Lower leg skin (tissue), 4 donors: ENCODE measurements at regions not wholly inside any gene's neighbourhood (a gene's known extent, or its start where the extent isn't known, plus 50 kb on each side); places are given as distances from the start of the nearest gene placed in this dataset.

Source experiments
- DNase-seq, 2 donors: peaks; one replicate each; pipeline ENCODE4 v3.0.0-alpha.2; 2019; ENCODE audit warnings: low spot score in 2 of 2
- H3K4me3 ChIP-seq: fragments of 200-600 bp; sonication (generic); 2 replicates; pipeline ENCODE4 v1.5.1; 2017; ENCODE audit warnings: mild to moderate bottlenecking, low read depth; ENCODE audit not compliant: poor library complexity, severe bottlenecking
- CTCF ChIP-seq, 3 donors: fragments of 450-650 bp; IDR thresholded peaks; one replicate each; pipeline ENCODE4 v1.5.1; 2016; ENCODE audit warnings: antibody characterized with exemption in 3 of 3, mild to moderate bottlenecking in 3 of 3, moderate library complexity in 2 of 3
- POLR2A ChIP-seq, 2 donors: fragments of 450-650 bp; IDR thresholded peaks; one replicate each; pipeline ENCODE4 v1.6.1; 2016 to 2017; ENCODE audit warnings: antibody characterized with exemption in 2 of 2, mild to moderate bottlenecking in 1 of 2, moderate library complexity in 1 of 2
- WGBS, 2 donors: methylation state at CpG; one replicate each; pipeline ENCODE4 v1.1.5; 2018; 5-methylcytosine and 5-hydroxymethylcytosine counted together
- intact Hi-C: fragments of 100-400 bp; cut with DNase I; formaldehyde crosslinking; loops from one replicate; pipeline ENCODE4 v1.15.0; 2023; ENCODE audit warnings: low total_unique reads

- no peak for DNase-seq
- TF ChIP-seq CTCF (IDR thresholded peaks at IDR 0.05) (no peak), POLR2A (IDR thresholded peaks at IDR 0.05) (no peak)
- WGBS, 2 donors, result 54 to 58% methylated on average over 4 of the region's 4 CpGs
- intact Hi-C loops, result no loop called here
- no peak overlapping the region for H3K4me3 ChIP-seq
Measured at GRCh38 chr20:48238326-48238725, 453.0 kb upstream of the SULF2 start.

- TF ChIP-seq CTCF (IDR thresholded peaks at IDR 0.05) (no peak), POLR2A (IDR thresholded peaks at IDR 0.05) (no peak)
- intact Hi-C loops, result no loop called here
- DNase-seq, result no peak
- H3K4me3 ChIP-seq, result no peak overlapping the region
- 43 to 51% methylated on average over 10 of the region's 10 CpGs for WGBS, 2 donors
Measured at GRCh38 chr20:48236000-48236970, 451.0 kb upstream of the SULF2 start.

DNA sequence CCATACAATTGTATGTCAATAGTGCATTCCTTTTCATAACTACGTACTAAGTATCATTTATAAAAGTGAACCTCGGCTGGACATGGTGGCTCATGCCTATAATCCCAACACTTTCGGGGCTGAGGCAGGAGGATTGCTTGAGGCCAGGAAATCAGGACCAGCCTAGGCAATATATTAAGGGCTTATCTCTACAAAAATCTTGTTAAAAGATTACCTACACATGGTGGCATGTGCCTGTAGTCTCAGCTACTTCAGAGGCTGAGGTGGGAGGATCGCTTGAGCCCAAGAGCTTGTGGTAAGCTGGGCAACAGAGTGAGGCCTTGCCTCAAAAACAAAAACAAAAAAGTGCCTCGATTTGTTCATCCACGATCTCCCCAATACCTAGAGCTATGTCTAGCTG is 449.7 kb upstream of the SULF2 start:
- H3K4me3 ChIP-seq, result no peak overlapping the region
- TF ChIP-seq POLR2A (IDR thresholded peaks at IDR 0.05), result no peak
- no peak for TF ChIP-seq CTCF (IDR thresholded peaks at IDR 0.05)
- intact Hi-C loops, result no loop called here
- no peak for DNase-seq
- 84 to 85% methylated on average over 6 of the region's 6 CpGs for WGBS, 2 donors

- DNase-seq, result no peak
Measured at GRCh38 chr20:48231253-48231930, 446.1 kb upstream of the SULF2 start.

DNA sequence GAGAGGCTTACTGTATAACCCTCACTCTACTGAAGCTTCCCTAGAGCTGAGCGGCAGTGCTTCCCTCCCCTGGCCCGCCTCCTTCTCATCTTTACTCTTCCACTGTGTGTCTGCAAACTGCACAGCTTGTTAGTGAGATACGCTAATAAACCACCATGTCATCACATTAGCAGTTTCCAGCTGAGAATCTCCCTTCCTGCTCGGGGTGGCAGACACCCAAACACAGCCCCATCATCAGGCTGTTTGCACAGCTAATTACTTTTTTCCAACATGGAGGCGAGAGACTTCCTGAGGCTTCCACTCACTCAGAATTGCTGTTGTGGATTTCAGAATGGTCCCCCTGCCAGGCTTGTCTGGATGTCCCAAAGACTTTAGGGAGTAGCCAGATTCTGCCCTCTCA is 444.9 kb upstream of the SULF2 start:
- no peak overlapping the region for H3K4me3 ChIP-seq
- no peak for DNase-seq
- no peak for TF ChIP-seq CTCF (IDR thresholded peaks at IDR 0.05)
- TF ChIP-seq POLR2A (IDR thresholded peaks at IDR 0.05), result no peak
- intact Hi-C loops, result no loop called here
- 64 to 67% methylated on average over 5 of the region's 5 CpGs for WGBS, 2 donors

More at GRCh38 chr20:48231253-48231930, 446.1 kb upstream of the SULF2 start:
- TF ChIP-seq CTCF (IDR thresholded peaks at IDR 0.05) (no peak), POLR2A (IDR thresholded peaks at IDR 0.05) (no peak)
- intact Hi-C loops, result no loop called here
- no peak overlapping the region for H3K4me3 ChIP-seq
- WGBS, 2 donors, result 94 to 98% methylated on average over 4 of the region's 4 CpGs
